Large intestine (tissue), 3 donors: ENCODE measurements at regions not wholly inside any gene's neighbourhood (a gene's known extent, or its start where the extent isn't known, plus 50 kb on each side); places are given as distances from the start of the nearest gene placed in this dataset.
"Not testable (repeated sequence)": the region's sequence is repeated elsewhere in the genome, so short reads cannot be mapped to it uniquely, and the experiment has no call there.

Experiments
- DNase-seq, 2 donors: peaks; one replicate each; pipeline versions ENCODE4 v3.0.0 to v3.0.0-alpha.2; 2013
- H3K27ac ChIP-seq: one replicate; pipeline ENCODE4 v1.5.1; 2013; ENCODE audit warnings: low read length
- H3K27me3 ChIP-seq: 2 replicates; pipeline ENCODE4 v1.6.1; 2013; ENCODE audit warnings: low read length; ENCODE audit not compliant: control insufficient read depth, insufficient read depth
- H3K36me3 ChIP-seq: 2 replicates; pipeline ENCODE4 v1.6.1; 2013; ENCODE audit warnings: low read length; ENCODE audit not compliant: control insufficient read depth, insufficient read depth
- H3K4me1 ChIP-seq: one replicate; pipeline ENCODE4 v1.6.1; 2013; ENCODE audit warnings: low read length; ENCODE audit not compliant: control insufficient read depth, insufficient read depth
- H3K4me3 ChIP-seq: one replicate; pipeline ENCODE4 v1.5.1; 2013; ENCODE audit warnings: low read length
- H3K9me3 ChIP-seq: one replicate; pipeline ENCODE4 v1.6.1; 2013; ENCODE audit warnings: mild to moderate bottlenecking, low read depth, low read length, moderate library complexity; ENCODE audit not compliant: control insufficient read depth
- WGBS: methylation state at CpG from one replicate; pipeline ENCODE4 v1.1.5; 2013; ENCODE audit warnings: low lambda C conversion rate; ENCODE audit not compliant: insufficient coverage; 5-methylcytosine and 5-hydroxymethylcytosine counted together

- H3K4me3 ChIP-seq: no peak overlapping the region
- H3K27ac ChIP-seq: no peak overlapping the region
- no peaks in the 10 kb centered on the region for H3K36me3 ChIP-seq
- no peak for DNase-seq
- H3K4me1 ChIP-seq: no peaks in the 10 kb centered on the region
- no peaks in the 10 kb centered on the region for H3K27me3 ChIP-seq
- peaks cover 2% of the 10 kb centered on the region for H3K9me3 ChIP-seq
These were observed 142.4 kb upstream of the SLC16A7 start for GRCh38 chr12:59453475-59453874.

- 50% methylated on average over 2 of the region's 2 CpGs for WGBS
- DNase-seq: no peak
- Histone ChIP-seq H3K36me3 (no peaks in the 10 kb centered on the region), H3K4me3 (no peak overlapping the region), H3K9me3 (peaks cover 2% of the 10 kb centered on the region), H3K27me3 (no peaks in the 10 kb centered on the region), H3K27ac (no peak overlapping the region), H3K4me1 (no peaks in the 10 kb centered on the region)
These were observed 143.1 kb upstream of the SLC16A7 start for GRCh38 chr12:59452746-59453145.

GRCh38 chr12:59452259-59452658 is 143.6 kb upstream of the SLC16A7 start:
- no CpG with 5 or more reads among the region's 1 CpG for WGBS
- Histone ChIP-seq H3K27ac (no peak overlapping the region), H3K27me3 (no peaks in the 10 kb centered on the region), H3K9me3 (peaks cover 2% of the 10 kb centered on the region), H3K4me3 (no peak overlapping the region), H3K36me3 (no peaks in the 10 kb centered on the region), H3K4me1 (no peaks in the 10 kb centered on the region)
- peak; percentile 23 to 37 for DNase-seq

GRCh38 chr12:59446116-59446515 is 149.7 kb upstream of the SLC16A7 start:
- no peaks in the 10 kb centered on the region for H3K36me3 ChIP-seq
- no peaks in the 10 kb centered on the region for H3K27me3 ChIP-seq
- H3K9me3 ChIP-seq: peaks cover 6% of the 10 kb centered on the region
- peak; percentile 88 for DNase-seq
- no CpG with 5 or more reads among the region's 3 CpGs for WGBS
- peak overlapping the region; percentile 45 for H3K27ac ChIP-seq
- H3K4me1 ChIP-seq: peaks cover 12% of the 10 kb centered on the region
- no peak overlapping the region for H3K4me3 ChIP-seq

GRCh38 chr12:59444932-59445331 is 150.9 kb upstream of the SLC16A7 start:
- Histone ChIP-seq H3K36me3 (no peaks in the 10 kb centered on the region), H3K27ac (no peak overlapping the region), H3K4me1 (peaks cover 12% of the 10 kb centered on the region), H3K9me3 (peaks cover 7% of the 10 kb centered on the region), H3K27me3 (no peaks in the 10 kb centered on the region), H3K4me3 (no peak overlapping the region)
- DNase-seq: no peak
- WGBS: no CpG with 5 or more reads among the region's 1 CpG

DNA sequence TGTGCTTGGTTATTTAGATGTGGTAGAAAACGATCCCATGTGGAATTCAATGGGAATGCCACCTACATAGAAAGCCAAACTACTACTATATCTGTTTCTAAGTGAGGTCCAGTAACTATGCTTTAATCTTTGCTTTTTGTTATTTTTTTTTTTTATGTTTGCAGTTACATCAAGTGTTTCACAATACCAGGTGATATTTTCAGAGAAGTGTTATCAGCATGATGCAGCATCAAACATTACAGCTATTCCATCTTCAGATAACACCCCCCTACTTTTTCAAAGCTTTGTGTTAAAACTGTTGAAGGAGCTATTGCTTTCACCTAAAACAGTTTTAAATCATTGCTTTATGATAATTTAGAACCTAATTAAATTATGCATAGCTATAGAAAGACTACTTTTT is 163.8 kb upstream of the SLC16A7 start:
- Histone ChIP-seq H3K27ac (no peak overlapping the region), H3K9me3 (no peaks in the 10 kb centered on the region), H3K27me3 (no peaks in the 10 kb centered on the region), H3K4me1 (no peaks in the 10 kb centered on the region), H3K4me3 (no peak overlapping the region), H3K36me3 (no peaks in the 10 kb centered on the region)
- no peak for DNase-seq
- no CpG with 5 or more reads among the region's 1 CpG for WGBS

DNA sequence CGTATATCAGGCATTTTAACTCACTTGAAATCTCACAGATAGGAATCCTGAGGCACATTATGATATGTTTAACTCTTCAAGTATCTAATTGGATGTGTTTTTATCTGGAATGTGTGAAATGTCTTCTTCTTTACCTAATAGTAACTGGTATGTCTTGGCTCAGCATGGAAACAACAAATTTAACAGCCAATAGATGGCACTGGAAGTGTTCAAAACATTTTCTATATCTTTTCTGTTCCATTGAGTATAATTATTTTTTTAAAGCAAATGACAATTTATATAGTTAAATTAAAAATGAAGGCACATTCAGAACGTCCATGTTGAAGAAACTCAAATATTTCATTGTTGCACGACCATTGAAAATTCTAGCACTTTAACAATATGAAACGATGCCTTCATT is 164.6 kb upstream of the SLC16A7 start:
- Histone ChIP-seq H3K4me3 (no peak overlapping the region), H3K9me3 (no peaks in the 10 kb centered on the region), H3K27me3 (no peaks in the 10 kb centered on the region), H3K27ac (no peak overlapping the region), H3K4me1 (no peaks in the 10 kb centered on the region), H3K36me3 (no peaks in the 10 kb centered on the region)
- DNase-seq: no peak
- WGBS: 56% methylated on average over 4 of the region's 4 CpGs

DNA sequence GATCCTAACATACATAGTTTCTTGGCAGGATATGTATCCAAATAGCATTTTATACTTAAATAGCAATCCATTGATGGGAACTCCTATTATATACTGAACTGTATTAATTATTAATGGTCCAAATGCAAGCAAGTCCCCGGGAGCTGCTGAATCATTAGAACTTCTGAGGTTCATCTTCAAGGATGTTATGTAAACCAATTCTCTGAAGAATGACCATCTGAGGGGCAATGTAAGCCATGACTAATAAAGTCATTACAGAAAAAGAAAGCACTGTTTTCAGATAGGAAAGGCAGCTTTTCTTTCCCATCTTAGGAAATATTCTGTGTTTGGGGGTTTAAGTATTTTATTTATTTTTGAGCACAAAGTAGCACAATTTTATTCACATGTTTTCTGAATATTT is 166.1 kb upstream of the SLC16A7 start:
- Histone ChIP-seq H3K4me3 (no peak overlapping the region), H3K27ac (no peak overlapping the region), H3K4me1 (no peaks in the 10 kb centered on the region), H3K27me3 (no peaks in the 10 kb centered on the region), H3K9me3 (no peaks in the 10 kb centered on the region), H3K36me3 (no peaks in the 10 kb centered on the region)
- no CpG with 5 or more reads among the region's 1 CpG for WGBS
- DNase-seq: no peak

- no peaks in the 10 kb centered on the region for H3K27me3 ChIP-seq
- H3K4me3 ChIP-seq: no peak overlapping the region
- no peaks in the 10 kb centered on the region for H3K4me1 ChIP-seq
- no peaks in the 10 kb centered on the region for H3K9me3 ChIP-seq
- 94% methylated on average over 2 of the region's 3 CpGs for WGBS
- H3K36me3 ChIP-seq: no peaks in the 10 kb centered on the region
- no peak overlapping the region for H3K27ac ChIP-seq
- no peak for DNase-seq
These were observed 170.0 kb upstream of the SLC16A7 start for GRCh38 chr12:59425798-59426197.

DNA sequence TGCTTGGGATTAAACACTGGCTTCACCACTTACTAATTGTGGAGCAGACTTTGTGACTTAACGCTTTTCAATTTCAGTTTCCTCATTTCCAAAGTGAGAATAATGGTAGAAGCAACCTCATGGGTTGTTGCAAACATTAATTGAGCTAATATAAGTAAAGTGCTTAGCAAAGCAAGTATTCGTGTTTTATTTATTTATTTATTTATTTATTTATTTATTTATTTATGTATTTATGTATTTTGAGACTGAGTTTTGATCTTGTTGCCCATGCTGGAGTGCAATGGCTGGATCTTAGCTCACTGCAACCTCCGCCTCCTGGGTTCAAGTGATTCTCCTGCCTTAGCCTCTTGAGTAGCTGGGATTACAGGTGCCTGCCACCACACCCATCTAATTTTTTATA is 171.2 kb upstream of the SLC16A7 start:
- DNase-seq, H3K27me3 ChIP-seq, H3K4me1 ChIP-seq, H3K36me3 ChIP-seq, H3K9me3 ChIP-seq, H3K27ac ChIP-seq, H3K4me3 ChIP-seq: not testable (repeated sequence)
- 94% methylated on average over 2 of the region's 3 CpGs for WGBS

DNA sequence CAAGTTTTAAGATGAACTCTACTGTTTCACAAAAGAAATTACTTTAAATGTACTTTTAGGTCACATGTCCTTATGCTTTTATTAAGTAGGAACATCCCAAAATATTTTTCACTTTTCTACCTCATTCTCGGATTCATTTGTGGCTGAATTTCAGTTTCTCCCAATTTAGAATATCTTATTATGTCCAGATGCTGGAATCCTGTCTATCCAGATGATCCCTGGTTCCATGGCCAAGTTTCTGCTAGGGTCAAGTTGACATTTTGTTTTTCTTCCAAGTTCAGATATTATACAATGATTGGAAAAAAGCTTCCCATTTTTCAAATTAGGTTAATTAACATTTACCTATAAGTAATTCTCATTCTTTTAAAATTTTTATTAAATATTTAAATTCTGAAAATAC is 181.8 kb upstream of the SLC16A7 start:
- WGBS: no CpG with 5 or more reads among the region's 1 CpG
- Histone ChIP-seq H3K4me1 (no peaks in the 10 kb centered on the region), H3K27me3 (no peaks in the 10 kb centered on the region), H3K27ac (no peak overlapping the region), H3K9me3 (no peaks in the 10 kb centered on the region), H3K36me3 (no peaks in the 10 kb centered on the region), H3K4me3 (no peak overlapping the region)
- DNase-seq: no peak
